ENCODE measurements at regions not wholly inside any gene's neighbourhood (a gene's known extent, or its start where the extent isn't known, plus 50 kb on each side); places are given as distances from the start of the nearest gene placed in this dataset.
A peak's percentile ranks its signal among the peaks of the same experiment; 100 is the strongest.

- no peak for ATAC-seq
- H3K9me3 ChIP-seq = no peaks in the 10 kb centered on the region
- DNase-seq = no peak
- WGBS, 3 donors = 84 to 100% (median 94%) methylated on average over 2 of the region's 2 CpGs
- H3K27me3 ChIP-seq (ENCODE audit: insufficient read depth in 3 of 3, low read length in 2 of 3) = no peaks in the 10 kb centered on the region
- peaks cover 26% of the 10 kb centered on the region for H3K4me1 ChIP-seq
- no peaks in the 10 kb centered on the region for H3K36me3 ChIP-seq (ENCODE audit: insufficient read depth in 1 of 2, low read depth in 1 of 2)
- intact Hi-C loops (cut with DNase I) = no loop called here
- H3K27ac ChIP-seq = no peak overlapping the region
- H3K4me3 ChIP-seq = no peak overlapping the region
- TF ChIP-seq CTCF (IDR thresholded peaks at IDR 0.05) = no peak
These were observed 141.9 kb downstream of the MRPL14 start for GRCh38 chr6:43985329-43985728.

GRCh38 chr6:43984442-43985321 is 142.6 kb downstream of the MRPL14 start:
- TF ChIP-seq CTCF (IDR thresholded peaks at IDR 0.05) = no peak
- Histone ChIP-seq H3K9me3 (no peaks in the 10 kb centered on the region), H3K36me3 (ENCODE audit: insufficient read depth in 1 of 2, low read depth in 1 of 2) (no peaks in the 10 kb centered on the region), H3K4me3 (no peak overlapping the region), H3K27me3 (ENCODE audit: insufficient read depth in 3 of 3, low read length in 2 of 3) (no peaks in the 10 kb centered on the region), H3K27ac (no peak overlapping the region), H3K4me1 (peaks cover 21% of the 10 kb centered on the region)
- intact Hi-C loops (cut with DNase I) = no loop called here
- ATAC-seq = no peak
- 83 to 84% (median 84%) methylated on average over 16 of the region's 16 CpGs for WGBS, 3 donors
- DNase-seq = peak; percentile 70

GRCh38 chr6:43983632-43984031 is 143.6 kb downstream of the MRPL14 start:
- no peak for DNase-seq
- no peaks in the 10 kb centered on the region for H3K9me3 ChIP-seq
- ATAC-seq = no peak
- H3K4me1 ChIP-seq = peaks cover 23% of the 10 kb centered on the region
- H3K36me3 ChIP-seq (ENCODE audit: insufficient read depth in 1 of 2, low read depth in 1 of 2) = no peaks in the 10 kb centered on the region
- H3K27me3 ChIP-seq (ENCODE audit: insufficient read depth in 3 of 3, low read length in 2 of 3) = no peaks in the 10 kb centered on the region
- no peak overlapping the region for H3K27ac ChIP-seq
- H3K4me3 ChIP-seq = no peak overlapping the region
- intact Hi-C loops (cut with DNase I) = no loop called here
- 75 to 92% (median 87%) methylated on average over 7 of the region's 7 CpGs for WGBS, 3 donors
- no peak for TF ChIP-seq CTCF (IDR thresholded peaks at IDR 0.05)

GRCh38 chr6:43983191-43983590 is 144.1 kb downstream of the MRPL14 start:
- 49 to 100% (median 100%) methylated on average over 2 of the region's 2 CpGs for WGBS, 3 donors
- TF ChIP-seq CTCF (IDR thresholded peaks at IDR 0.05) = no peak
- no peaks in the 10 kb centered on the region for H3K9me3 ChIP-seq
- DNase-seq (no peak), ATAC-seq (no peak)
- no peaks in the 10 kb centered on the region for H3K36me3 ChIP-seq (ENCODE audit: insufficient read depth in 1 of 2, low read depth in 1 of 2)
- H3K4me1 ChIP-seq = peaks cover 21% of the 10 kb centered on the region
- no peak overlapping the region for H3K4me3 ChIP-seq
- H3K27me3 ChIP-seq (ENCODE audit: insufficient read depth in 3 of 3, low read length in 2 of 3) = no peaks in the 10 kb centered on the region
- intact Hi-C loops (cut with DNase I) = no loop called here
- no peak overlapping the region for H3K27ac ChIP-seq
